HG02588 (cell line): ENCODE measurements at regions not wholly inside any gene's neighbourhood (a gene's known extent, or its start where the extent isn't known, plus 50 kb on each side); places are given as distances from the start of the nearest gene placed in this dataset.
"Not testable (repeated sequence)": the region's sequence is repeated elsewhere in the genome, so short reads cannot be mapped to it uniquely, and the experiment has no call there.

ENCODE experiments used
- ATAC-seq: cut with Tn5 transposase; IDR thresholded peaks from one replicate; pipeline ENCODE4 v1.9.1; 2021; ENCODE audit warnings: mild to moderate bottlenecking, moderate library complexity; ENCODE audit not compliant: unreplicated experiment

DNA sequence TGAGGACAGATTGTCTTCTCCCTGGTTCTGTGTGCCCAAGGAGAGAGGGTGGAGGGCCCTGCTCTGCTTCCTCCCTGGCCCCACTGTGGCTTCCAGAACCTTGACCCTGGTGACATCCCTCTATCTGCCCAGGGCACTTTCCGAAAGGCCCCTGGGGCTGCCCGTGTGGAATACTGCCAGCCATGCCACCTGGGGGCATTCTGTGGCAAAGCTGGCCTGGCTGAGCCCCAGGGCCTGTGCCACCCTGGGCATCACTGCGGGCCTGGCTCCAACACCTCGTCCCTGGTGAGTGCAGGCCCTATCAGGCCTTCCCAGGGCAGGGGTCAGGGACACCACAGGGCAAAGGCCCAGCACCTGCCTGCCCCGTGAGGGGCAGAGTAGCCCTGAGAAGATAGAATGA lies 123.7 kb upstream of the MTLN start:
- not testable (repeated sequence) for ATAC-seq

DNA sequence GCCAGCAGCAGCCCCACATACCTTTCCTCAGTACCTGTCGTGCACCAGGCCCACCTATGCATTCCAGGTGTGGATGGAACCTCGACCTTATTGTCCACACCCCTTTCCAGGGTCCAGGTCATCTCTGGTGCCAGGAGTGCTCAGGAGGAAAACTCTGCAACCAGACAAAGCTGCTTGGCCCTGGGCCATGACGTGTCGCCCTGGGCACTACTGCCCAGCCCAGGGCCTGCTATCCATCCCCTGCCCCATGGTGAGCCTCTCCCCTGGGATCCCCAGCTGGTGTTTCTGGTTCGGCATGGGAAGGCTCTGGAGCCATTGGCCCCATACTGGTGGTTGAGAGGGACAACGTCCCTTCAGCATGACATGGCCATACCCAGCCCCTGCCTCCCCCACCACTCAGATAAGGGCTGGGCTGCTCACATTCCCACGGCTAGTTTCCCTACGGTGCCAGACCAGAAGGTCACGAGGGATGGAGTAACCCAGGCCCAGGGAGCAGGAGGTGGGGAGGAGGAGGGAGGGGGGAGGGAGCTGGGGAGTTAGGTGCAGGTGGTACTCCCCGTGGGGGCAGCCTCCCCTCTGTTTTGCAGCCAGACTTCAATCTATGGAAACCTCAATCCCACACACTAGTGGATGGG lies 123.2 kb upstream of the MTLN start:
- not testable (repeated sequence) for ATAC-seq

DNA sequence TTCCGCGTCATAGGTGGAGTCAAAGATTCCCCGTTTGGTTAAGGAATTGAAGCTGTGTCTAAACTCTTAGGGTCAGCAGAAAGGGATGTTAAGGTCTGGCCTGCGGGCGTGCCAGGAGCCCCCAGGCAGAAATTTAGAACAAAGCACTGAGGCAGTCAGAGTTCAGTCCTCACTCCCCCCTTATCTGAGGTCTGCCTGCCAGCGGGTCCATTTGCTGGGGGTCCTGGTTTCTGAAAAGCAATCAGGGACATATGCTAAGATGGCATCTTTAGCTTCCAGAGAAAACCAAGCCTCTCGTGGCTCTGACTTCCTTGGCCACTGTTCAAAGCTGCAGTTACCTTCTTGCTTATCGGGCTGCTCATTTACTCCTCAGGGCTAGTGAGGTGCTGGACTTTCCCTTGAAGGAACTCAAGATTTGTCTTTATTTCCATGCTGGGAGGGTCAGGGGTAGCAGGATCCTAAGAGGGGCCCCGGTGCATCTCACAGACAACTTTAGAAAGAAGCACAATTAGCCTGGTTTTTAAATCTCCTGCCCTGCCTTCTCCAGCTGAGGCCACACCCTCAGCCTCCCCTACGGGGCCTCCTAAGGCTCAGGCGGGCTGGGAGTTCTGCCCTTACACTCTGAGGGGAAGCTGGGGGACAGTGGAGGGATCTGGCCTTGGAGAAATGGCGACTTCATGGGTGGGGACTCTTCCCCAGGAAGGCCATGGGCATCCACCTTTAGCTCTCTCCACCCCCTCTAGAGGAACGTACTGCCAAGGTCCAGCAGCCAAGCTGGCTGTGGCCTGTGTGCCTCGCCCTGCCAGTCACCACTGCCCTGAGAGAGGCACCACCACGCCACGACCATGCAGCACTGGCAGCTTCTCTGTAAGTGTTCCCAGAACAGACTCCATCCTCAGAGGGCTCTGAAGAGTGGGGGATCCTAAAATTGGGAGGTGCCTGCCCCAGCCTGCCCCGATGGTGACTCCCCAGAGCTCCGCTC lies 121.1 kb upstream of the MTLN start:
- not testable (repeated sequence) for ATAC-seq

DNA sequence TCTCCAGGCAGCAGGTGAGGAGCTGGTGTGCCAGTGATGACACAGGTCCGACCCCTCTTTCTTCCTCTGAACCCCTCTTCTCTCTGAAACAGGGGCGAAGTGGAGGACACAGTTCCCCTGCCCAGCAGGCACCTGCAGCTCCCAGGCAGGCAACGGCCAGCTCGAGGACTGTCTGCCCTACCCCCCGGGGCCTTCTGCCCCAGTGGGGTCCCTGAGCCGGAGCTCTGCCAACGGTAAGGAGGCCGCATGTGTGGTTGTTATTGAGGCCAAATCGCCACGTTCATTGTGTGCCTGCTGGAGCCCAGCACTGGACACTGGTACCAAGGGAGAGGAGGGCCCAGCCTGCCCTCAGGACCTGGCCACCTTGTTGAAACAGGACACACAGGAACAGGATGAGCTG lies 119.3 kb upstream of the MTLN start:
- ATAC-seq: not testable (repeated sequence)

DNA sequence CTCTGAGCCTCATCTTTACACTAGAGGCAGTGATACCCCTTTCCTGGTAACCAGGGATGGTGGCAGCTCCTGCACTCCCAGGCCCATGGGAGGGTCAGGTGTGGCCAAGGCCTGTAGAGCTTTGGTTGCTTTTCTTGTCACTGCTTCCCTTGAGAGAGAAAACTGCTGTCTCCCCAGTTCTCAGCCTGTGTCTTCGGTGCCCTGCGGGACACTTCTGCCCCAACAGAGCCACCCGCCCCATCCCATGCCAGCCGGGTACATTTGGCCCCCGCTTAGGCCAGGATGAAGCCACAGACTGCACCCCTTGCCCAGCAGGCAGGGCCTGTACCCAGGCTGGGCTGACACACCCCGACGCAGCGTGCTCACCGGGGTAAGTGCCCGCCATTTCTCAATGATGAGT lies 117.4 kb upstream of the MTLN start:
- not testable (repeated sequence) for ATAC-seq

DNA sequence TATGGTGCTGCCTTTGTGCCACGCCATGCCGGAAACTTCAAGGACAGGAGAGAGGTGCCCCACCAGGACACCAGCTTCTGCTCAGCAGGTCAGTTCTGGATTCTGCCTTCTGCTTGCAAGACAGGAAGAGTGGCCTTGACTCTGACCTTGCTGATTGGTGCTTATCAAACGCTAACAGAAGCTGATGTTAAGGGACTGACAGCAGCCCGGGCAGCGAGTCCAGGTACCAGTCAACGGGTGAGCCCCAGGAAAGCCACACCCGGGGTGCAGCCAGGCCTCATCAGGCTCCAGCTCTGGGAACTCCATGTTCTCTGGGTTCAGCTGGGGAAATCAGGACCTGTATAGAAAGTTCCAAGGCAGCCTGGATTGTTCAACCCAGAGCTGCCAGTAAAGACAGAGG lies 116.8 kb upstream of the MTLN start:
- not testable (repeated sequence) for ATAC-seq

DNA sequence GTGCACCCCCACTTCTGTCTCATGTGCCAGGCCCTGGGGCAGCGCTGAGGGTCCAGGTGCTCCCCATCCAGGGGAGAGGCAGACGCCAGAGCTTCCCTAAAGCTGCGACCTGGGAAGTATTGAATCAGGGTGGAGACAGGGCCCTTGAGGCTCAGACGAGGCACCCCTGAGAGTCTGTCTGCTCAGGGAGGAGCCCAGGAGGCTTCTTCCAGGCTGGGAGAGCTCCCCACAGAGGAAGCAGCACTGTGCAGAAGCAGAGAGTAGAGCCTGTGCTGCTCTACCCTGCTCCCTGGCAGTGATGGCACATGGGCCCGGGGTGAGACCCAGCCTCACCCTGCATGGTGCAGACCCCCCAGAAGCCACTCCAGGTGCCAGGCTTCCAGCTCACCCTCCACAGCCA lies 116.3 kb upstream of the MTLN start:
- ATAC-seq: not testable (repeated sequence)

DNA sequence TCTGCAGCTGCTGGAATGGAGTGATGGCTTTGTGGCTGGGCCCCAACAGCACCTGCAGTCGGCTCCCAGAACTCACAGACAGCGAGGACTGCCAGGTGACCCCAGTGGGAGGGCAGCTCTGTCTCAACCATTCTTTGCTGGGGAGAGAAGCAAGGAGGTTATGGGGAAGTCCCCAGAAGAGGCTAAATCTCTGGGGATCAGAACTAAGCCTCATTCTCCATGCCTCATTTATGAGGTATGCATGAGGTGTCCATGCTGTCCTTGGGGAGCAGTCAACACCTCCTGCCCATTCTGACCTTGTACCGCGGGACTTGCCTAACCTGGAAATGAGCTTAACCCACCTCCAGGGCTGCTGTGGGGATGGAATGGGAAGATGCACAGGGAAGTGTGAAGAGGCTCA lies 111.5 kb upstream of the MTLN start:
- not testable (repeated sequence) for ATAC-seq

DNA sequence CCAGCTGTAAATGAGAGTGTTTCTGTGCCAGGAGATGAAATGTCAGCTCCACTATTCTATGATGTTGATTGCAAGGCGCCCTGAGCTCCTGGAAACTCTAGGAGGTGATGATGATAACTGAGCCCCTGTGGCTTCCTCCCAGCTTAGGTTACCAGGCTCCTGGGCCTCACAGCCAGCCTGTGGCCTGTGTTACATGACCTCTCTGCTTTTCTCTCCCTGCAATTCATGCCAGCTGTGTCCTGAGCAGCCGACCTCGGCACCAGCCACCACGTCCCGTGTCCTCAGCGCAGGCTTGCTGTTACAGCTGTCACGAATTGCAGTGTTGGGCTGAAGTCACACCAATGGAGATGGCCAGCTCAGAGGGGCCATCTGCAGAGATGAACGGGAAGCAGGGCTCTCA lies 110.2 kb upstream of the MTLN start:
- ATAC-seq: not testable (repeated sequence)

DNA sequence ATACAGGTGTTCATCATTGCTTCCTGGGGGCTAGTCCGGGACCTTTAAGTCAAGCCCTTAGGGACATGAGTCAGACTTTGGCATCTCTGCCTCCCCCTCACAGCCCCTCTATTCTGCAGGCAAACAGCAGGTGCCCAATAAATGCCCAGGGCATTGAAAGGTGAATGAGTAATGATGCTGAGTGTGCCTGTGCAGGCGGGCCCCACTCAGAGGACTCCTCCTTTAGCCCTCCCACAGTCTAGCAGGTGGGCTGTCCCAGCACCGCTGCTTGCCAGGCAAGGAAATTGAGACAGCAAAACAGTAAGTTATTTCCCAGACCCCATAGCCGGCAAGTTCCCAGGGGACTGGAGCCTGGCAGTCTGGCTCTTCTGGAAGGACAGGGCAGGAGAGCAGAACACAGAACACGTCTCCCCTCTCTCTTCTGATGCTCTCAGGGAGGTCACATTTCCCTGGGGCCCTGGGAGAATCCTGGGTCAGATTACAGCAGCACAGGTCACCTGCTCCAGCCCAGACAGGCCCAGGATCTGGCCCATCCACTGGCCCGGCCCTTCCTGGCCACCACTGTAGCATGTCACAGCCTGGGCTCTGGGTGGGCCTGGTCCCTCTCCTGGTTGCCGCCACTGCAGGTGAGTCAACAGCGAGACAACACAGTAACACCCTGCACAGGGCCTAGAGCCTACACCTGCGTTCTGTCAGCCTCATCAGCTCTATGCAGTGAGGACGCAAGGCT lies 108.7 kb upstream of the MTLN start:
- not testable (repeated sequence) for ATAC-seq

DNA sequence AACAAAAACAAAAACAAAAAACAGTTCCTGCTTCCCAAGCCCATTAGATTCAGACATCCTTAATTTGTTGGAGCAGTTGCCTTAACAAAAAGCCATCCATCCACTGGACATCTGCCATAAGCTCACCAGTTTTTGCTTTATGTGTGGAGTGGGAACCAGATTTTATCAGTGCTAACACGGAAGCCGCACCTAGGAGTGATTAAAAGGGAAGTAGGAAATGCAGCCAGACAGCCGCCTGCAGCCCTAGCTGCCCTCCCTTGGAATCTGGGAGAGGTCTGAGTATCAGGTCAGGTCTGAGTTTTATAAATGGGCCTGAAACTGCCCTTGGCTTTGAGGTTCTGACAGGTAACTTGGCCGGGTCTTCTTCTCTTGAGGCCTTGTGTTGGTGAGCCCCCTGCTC lies 106.6 kb upstream of the MTLN start:
- ATAC-seq: not testable (repeated sequence)

DNA sequence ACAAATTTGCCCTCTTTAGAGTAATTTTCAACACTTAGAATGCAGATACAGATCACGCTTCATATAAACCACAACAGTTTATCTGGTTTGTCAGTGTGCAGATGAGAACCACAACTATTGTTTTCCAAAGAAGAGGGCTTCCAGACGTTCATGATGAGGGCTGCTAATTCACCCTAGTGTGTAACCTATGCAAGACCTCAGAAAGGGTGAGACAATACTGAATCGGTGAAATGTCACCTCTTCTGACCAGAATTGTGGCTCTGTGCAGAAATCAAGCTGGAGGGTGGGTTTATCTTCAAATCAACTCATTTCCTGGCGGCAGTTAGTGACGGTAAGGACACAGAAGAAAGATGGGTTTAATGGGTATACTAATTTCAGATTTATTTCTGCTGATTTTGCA lies 105.0 kb upstream of the MTLN start:
- ATAC-seq: not testable (repeated sequence)

DNA sequence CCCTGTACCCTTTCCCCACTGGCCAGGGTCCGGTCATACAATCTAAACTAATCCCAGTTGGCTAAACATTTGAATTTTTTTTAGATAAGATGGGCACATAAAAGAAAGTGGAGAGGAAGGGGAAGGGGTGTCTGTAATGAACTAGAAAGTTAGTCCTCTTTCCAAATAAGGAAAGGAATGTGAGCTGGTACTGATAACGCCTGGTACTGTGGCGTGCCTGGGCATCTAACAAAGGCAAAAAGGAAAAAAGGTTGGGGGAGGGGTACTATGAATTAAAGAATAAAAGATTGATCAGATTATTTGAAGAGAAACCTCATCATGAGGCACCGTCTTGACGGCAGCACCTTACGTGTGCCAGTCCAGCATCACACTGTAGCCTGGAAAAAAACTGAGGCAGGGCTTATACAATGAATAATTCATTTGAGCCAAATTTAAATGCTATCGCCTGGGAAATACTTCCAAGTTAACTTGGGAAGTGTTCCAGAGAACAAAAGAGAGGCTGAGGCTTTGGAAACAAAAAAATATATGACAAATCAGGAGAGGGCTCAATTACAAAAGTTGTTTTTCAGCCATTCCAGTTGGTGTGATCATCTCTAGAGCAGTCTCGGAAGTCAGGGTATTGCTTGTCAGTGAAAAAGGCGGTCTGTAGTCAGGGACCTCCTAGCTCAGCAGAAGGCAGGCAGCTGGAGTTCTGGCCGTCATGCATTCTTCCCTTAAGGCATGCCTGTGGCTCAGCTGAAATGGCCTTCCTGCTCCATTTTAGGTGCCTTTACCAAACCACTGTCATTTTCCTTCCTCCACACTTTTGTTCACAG lies 103.9 kb upstream of the MTLN start:
- not testable (repeated sequence) for ATAC-seq

DNA sequence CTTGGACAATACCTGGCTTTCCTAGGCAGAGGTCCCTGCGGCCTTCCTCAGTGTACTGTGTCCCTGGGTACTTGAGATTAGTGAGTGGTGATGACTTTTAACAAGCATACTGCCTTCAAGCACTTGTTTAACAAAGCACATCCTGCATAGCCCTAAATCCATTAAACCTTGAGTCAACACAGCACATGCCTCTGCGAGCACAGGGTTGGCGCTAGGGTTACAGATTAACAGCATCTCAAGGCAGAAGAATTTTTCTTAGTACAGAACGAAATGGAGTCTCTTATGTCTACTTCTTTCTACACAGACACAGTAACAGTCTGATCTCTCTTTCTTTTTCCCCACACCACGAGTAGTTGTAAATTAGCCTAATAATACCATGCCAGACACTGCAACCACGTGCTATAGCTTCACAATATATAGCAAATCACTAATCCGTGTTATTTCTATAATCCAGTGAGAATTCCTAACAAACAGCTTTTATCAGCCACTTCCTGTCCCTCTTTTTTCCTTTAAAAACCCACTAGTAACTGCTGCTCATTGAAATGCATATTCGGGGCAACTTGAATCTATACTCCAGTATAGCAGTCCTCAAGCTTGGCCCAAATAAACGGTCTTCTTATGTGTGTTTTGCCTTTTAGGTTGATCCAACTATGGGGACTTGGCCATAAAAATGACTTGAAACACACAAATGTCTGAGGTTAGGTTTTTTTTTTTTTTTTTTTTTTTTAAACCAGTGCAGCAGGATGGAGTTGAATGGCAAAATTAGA lies 102.9 kb upstream of the MTLN start:
- ATAC-seq: not testable (repeated sequence)

DNA sequence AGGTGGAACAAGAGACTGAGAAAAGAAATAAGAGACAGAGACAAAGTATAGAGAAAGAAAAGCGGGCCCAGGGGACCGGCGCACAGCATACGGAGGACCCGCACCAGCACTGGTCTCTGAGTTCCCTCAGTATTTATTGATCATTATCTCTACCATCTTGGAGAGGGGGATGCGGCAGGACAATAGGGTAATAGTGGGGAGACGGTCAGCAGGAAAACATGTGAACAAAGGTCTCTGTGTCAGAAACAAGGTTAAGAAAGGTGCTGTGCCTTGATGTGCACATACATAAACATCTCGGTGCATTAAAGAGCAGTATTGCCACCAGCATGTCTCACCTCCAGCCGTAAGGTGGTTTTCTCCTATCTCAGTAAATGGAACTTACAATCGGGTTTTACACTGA lies 102.1 kb upstream of the MTLN start:
- not testable (repeated sequence) for ATAC-seq

DNA sequence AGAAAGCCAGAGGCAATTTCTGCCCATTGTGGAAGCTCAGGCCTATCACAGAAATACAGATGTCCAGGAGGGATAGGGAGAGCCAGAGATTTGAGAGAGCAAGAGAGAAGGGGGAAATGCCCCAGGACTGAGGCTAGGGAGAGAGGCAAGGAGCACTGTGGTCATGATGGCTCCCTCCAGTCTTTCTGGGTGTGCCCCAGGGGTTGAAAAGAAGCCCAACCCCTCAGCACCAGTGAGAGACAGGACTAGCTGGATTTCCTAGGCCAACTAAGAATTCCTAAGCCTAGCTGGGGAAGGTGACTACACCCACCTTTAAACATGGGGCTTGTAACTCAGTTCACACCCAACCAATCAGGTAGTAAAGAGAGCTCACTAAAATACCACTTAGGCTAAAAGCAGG lies 100.7 kb upstream of the MTLN start:
- not testable (repeated sequence) for ATAC-seq

DNA sequence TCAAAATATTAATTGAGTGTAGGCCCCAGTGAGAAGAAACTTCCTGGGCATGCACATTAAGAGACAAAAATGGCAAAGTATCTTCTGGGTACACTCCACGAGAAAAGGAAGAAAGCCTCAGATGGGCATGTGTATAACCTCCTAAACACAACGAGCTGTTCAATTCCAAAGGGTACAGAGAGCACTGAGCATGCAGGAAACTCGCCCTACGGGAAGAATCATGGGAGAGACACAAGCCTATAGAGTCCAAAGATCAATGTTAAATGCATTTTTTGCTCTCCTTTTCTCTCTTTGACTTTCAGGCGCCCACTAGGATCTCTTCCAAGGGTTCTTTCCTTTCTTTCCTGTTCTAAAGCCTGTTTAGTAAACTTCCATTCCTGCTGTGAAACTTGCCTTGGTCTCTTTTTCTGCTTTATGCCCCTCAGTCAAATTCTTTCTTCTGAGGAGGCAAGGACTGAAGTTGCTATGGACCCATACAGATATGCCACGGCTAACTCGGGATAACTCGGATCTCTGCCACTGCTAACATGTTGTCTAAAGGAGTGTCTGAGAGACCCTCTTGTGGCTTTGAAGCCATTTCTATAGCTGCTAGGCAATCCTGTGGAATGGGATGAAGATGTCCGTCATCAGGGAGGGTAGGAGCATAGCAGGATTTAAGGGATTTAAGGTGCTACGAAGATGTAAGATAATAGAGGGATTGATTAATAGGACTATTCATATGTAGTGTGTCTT lies 99.5 kb upstream of the MTLN start:
- not testable (repeated sequence) for ATAC-seq

DNA sequence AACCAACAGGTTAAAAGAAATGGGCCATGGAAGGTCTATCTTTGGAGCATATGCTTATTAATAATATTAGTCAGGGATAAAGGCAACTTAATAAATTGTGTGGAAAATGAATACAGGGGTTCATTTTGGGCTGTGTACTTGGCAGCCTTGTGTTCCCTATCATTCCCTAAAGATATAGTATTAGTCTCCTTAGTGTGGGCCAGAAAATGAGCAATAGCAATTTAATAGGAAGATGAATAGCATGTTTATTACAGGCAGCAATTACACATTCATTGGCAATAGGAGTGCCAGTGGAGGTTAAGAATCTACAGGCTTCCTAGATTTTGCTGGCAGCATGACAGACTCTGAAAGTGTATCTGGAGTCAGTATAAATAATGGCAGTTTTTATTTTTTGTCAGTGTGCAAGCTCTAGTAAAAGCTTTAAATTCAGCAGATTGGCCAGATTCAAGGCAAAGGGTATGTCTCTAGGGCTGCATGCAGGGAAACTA lies 98.7 kb upstream of the MTLN start:
- not testable (repeated sequence) for ATAC-seq

DNA sequence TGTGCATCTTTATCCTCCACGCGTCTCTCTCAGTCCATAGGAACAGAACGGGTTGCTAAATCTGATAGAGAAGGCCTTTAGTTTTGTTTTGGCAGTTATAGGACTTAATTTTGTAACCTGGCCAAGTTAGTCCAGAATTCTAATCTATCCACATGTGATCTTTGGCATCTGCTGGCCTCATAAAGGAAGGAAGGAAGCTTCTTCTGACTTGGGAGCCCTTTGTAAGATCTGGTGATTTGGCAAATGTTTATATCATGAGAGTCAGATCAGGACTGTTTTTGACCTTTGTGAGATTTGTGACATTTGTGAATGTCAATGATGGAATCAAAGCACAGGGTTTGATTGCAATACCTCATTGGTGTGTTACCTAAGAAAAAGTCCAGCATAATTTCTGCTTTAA lies 96.4 kb upstream of the MTLN start:
- not testable (repeated sequence) for ATAC-seq
